KMS-11 (cell line): ENCODE measurements at regions not wholly inside any gene's neighbourhood (a gene's known extent, or its start where the extent isn't known, plus 50 kb on each side); places are given as distances from the start of the nearest gene placed in this dataset.

Experiments
- H2AFZ ChIP-seq: fragments of 200-600 bp; sonication (generic); 2 replicates; pipeline ENCODE4 v1.6.1; 2016; ENCODE audit warnings: antibody characterized with exemption, mixed run types, low read depth
- H3K27ac ChIP-seq: fragments of 200-600 bp; sonication (generic); 2 replicates; pipeline ENCODE4 v1.6.1; 2016; ENCODE audit warnings: mild to moderate bottlenecking, mixed run types
- H3K27me3 ChIP-seq: fragments of 200-600 bp; sonication (generic); 2 replicates; pipeline ENCODE4 v1.6.1; 2017; ENCODE audit warnings: mild to moderate bottlenecking, low read depth, mixed run types, moderate library complexity; ENCODE audit not compliant: insufficient read depth
- H3K36me3 ChIP-seq: fragments of 200-600 bp; sonication (generic); 2 replicates; pipeline ENCODE4 v1.6.1; 2017; ENCODE audit warnings: mild to moderate bottlenecking, mixed run types; ENCODE audit not compliant: insufficient read depth
- H3K4me1 ChIP-seq: fragments of 200-600 bp; sonication (generic); 2 replicates; pipeline ENCODE4 v1.6.1; 2016; ENCODE audit warnings: mild to moderate bottlenecking, low read depth, mixed run types; ENCODE audit not compliant: poor library complexity, severe bottlenecking
- H3K4me2 ChIP-seq: fragments of 200-600 bp; sonication (generic); 2 replicates; pipeline ENCODE4 v1.7.0; 2016; ENCODE audit warnings: mild to moderate bottlenecking, mixed run types
- H3K4me3 ChIP-seq: fragments of 200-600 bp; sonication (generic); IDR thresholded peaks from 2 replicates; pipeline ENCODE4 v1.6.1; 2017; ENCODE audit warnings: low read depth, low read length, mixed read lengths; ENCODE audit not compliant: insufficient read depth
- H3K79me2 ChIP-seq: fragments of 200-600 bp; sonication (generic); 2 replicates; pipeline ENCODE4 v1.6.1; 2016; ENCODE audit warnings: low read depth, mixed run types; ENCODE audit not compliant: insufficient read depth
- H3K9ac ChIP-seq: fragments of 200-600 bp; sonication (generic); 2 replicates; pipeline ENCODE4 v1.6.1; 2016; ENCODE audit warnings: mild to moderate bottlenecking, mixed run types
- H4K20me1 ChIP-seq: fragments of 200-600 bp; sonication (generic); 2 replicates; pipeline ENCODE4 v1.6.1; 2016; ENCODE audit warnings: mild to moderate bottlenecking, mixed run types; ENCODE audit not compliant: insufficient read depth
- CTCF ChIP-seq: fragments of 200-600 bp; sonication (generic); conservative IDR thresholded peaks from 2 replicates; pipeline ENCODE4 v1.6.1; 2017; ENCODE audit warnings: low read depth, mild to moderate bottlenecking, antibody characterized with exemption, low read length, moderate library complexity, mixed read lengths

DNA sequence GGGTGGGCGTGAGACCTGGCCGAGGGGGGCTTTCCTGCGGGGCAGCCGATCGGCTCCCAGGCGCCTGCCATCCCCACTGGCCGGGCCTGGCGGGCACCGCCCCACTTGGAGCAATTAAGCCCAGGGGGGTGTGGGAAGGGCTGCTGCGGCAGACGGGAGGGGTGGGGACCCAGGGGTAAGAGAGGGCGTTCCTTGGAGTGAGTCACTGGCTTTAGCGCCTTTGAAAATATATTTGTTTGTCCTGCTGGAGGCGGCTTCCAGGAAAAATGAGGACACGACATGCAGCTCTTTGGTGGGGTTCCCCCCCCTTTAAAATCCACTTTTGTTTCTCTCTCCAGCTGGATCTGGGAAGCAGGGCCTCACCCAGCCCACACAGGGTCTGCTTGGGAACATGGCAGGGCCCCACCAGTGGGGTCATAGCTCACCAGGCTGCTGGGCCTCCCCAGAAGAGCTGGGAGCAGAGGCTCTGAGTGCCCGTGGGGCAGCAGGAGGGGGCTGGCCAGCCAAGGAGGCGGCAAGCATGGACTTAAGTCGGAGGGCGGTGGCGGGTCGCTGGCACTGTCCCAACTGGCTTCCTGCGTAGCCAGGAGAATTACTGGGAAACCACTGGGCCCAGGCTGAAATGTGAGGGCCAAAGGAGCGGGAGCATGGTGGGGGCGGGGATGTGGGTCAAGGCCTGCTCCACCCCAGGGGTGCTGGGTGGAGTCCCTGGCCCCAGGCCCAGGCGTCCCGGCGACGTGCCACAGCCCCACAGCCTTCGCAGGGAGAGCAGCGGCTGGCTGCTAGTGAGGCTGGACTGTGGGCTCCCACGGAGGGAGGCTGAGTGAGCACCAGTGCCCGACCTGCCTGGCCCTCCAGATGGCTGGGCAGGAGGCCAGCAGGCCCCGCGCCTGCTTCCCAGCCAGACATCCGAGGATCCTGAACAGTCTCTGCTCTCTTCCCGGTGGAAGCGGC, 128.0 kb downstream of the RFLNA start:
- no peak overlapping the region for H3K4me3 ChIP-seq
- H3K27ac ChIP-seq, result no peak overlapping the region

GRCh38 chr12:124422142-124422569, 127.3 kb downstream of the RFLNA start:
- Histone ChIP-seq H3K27ac (no peak overlapping the region), H2AFZ (no peak overlapping the region), H3K4me1 (no peaks in the 10 kb centered on the region), H3K4me3 (no peak overlapping the region), H3K36me3 (no peaks in the 10 kb centered on the region), H3K27me3 (no peaks in the 10 kb centered on the region), H4K20me1 (no peaks in the 10 kb centered on the region), H3K9ac (no peak overlapping the region), H3K4me2 (no peak overlapping the region), H3K79me2 (no peaks in the 10 kb centered on the region)
- no peak for TF ChIP-seq CTCF

More for the DNA sequence above, 128.0 kb downstream of the RFLNA start:
- Histone ChIP-seq H3K27me3 (no peaks in the 10 kb centered on the region), H4K20me1 (no peaks in the 10 kb centered on the region), H3K4me2 (no peak overlapping the region), H2AFZ (no peak overlapping the region), H3K9ac (no peak overlapping the region), H3K79me2 (no peaks in the 10 kb centered on the region), H3K36me3 (no peaks in the 10 kb centered on the region), H3K4me1 (no peaks in the 10 kb centered on the region)
- no peak for TF ChIP-seq CTCF

- Histone ChIP-seq H3K36me3 (no peaks in the 10 kb centered on the region), H4K20me1 (no peaks in the 10 kb centered on the region), H3K27ac (no peak overlapping the region), H3K79me2 (no peaks in the 10 kb centered on the region), H3K27me3 (no peaks in the 10 kb centered on the region), H3K4me1 (no peaks in the 10 kb centered on the region), H3K4me2 (no peak overlapping the region), H3K9ac (no peak overlapping the region), H2AFZ (no peak overlapping the region), H3K4me3 (no peak overlapping the region)
- TF ChIP-seq CTCF, result no peak
These were observed 126.2 kb downstream of the RFLNA start for GRCh38 chr12:124420996-124421674.

- Histone ChIP-seq H3K79me2 (no peaks in the 10 kb centered on the region), H3K4me3 (no peak overlapping the region), H3K36me3 (no peaks in the 10 kb centered on the region), H3K27ac (no peak overlapping the region), H3K4me2 (no peak overlapping the region), H3K4me1 (no peaks in the 10 kb centered on the region), H4K20me1 (no peaks in the 10 kb centered on the region), H2AFZ (no peak overlapping the region), H3K27me3 (no peaks in the 10 kb centered on the region), H3K9ac (no peak overlapping the region)
- TF ChIP-seq CTCF, result no peak
These were observed 125.4 kb downstream of the RFLNA start for GRCh38 chr12:124420041-124420995.
